T-helper 2 cell (primary cell): ENCODE measurements at regions not wholly inside any gene's neighbourhood (a gene's known extent, or its start where the extent isn't known, plus 50 kb on each side); places are given as distances from the start of the nearest gene placed in this dataset.
"Not testable (repeated sequence)": the region's sequence is repeated elsewhere in the genome, so short reads cannot be mapped to it uniquely, and the experiment has no call there.

Source experiments
- DNase-seq, 5 experiments: peaks; one replicate each; pipeline versions ENCODE4 v3.0.0 to v3.0.0-alpha.2; 2012 to 2022

GRCh38 chr21:9791453-9791852, 729.9 kb upstream of the TPTE start:
- not testable (repeated sequence) for DNase-seq

GRCh38 chr21:9795291-9795690, 726.1 kb upstream of the TPTE start:
- DNase-seq: not testable (repeated sequence)

- not testable (repeated sequence) for DNase-seq
Observed at GRCh38 chr21:9796293-9796692, 725.1 kb upstream of the TPTE start.

DNA sequence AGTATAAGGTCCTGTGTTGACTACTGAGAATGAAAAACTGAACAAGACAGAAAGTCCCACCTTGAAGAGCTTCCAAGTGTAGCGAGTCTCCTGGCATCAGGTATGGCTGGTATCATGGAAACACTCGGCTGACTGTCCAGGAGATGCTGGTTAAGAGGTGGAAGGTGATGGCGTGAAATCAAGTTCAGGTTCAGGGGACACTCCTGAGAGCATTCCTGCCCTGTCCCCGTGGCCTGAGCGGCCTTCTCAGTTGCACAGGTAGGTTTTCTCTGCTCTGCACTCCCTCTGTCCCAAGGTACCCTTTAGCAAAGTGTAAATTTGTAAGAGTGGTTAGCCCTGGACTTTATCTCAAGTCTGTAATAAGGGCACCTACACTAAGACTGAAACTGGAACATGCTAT, 713.7 kb upstream of the TPTE start:
- DNase-seq: not testable (repeated sequence)

DNA sequence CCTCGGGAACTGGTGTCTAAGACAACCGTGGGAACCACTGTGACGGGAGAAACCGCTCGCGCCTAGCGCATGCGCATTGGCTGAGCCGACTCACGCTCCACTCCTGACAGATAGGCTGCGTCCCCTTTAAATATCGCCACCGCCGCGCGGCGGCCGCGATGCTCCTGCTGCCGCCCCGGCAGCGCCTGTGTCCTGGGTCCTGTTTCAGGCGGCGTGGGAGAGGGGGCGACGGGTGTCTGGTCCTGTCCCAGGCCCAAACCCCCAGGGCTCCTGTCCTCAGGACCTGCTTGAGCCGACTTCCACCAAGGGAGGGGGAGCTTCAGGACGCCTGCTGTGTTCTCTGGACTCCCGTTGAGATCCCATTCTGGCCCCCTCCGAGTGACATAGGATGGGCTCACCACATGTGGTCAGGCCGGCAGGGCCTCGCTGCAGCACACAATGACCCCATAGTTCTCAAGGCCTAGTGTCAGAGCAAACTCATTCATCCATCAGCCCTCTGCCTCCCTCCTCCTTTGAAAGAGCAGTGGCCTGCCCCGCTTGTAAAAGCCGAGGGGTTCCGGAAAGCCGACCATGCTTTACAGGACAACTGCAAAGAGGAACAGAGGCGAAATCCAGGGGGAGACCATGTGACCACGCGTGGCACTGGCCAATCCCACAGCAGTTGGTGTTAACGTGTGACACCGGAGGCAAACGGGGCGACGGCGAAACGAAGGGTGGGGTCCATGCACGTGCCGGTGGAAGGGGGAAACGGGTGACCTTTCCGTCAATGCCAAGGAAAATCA, 710.0 kb upstream of the TPTE start:
- not testable (repeated sequence) for DNase-seq

GRCh38 chr21:9812507-9812906, 708.9 kb upstream of the TPTE start:
- DNase-seq: not testable (repeated sequence)

GRCh38 chr21:9813894-9814814, 707.2 kb upstream of the TPTE start:
- DNase-seq: not testable (repeated sequence)

GRCh38 chr21:9815181-9815789, 706.1 kb upstream of the TPTE start:
- not testable (repeated sequence) for DNase-seq

- not testable (repeated sequence) for DNase-seq
Observed at GRCh38 chr21:9816734-9817334, 704.5 kb upstream of the TPTE start.

DNA sequence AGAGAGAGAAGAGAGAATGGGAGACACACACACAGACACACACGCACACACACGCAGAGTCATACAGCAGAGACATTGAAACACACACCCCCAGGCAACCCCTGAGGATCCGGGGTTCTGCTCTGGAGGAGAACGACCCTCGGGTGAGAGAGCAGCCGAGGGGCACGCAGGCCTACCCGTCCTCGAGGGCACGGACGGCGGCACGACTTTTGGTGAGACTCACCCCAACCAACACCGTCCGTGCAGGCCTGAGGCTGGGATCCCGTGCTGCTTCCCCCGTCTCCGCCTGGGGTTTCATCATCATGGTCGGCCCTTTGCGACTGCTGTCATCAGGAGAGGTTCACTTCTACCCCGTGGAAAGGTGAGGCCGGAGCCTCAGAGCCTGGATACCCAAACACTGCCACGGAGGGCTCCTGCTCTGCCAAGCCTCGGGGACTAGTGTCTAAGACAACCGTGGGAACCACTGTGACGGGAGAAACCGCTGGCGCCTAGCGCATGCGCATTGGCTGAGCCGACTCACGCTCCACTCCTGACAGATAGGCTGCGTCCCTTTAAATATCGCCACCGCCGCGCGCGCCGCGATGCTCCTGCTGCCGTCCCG, 703.4 kb upstream of the TPTE start:
- not testable (repeated sequence) for DNase-seq

DNA sequence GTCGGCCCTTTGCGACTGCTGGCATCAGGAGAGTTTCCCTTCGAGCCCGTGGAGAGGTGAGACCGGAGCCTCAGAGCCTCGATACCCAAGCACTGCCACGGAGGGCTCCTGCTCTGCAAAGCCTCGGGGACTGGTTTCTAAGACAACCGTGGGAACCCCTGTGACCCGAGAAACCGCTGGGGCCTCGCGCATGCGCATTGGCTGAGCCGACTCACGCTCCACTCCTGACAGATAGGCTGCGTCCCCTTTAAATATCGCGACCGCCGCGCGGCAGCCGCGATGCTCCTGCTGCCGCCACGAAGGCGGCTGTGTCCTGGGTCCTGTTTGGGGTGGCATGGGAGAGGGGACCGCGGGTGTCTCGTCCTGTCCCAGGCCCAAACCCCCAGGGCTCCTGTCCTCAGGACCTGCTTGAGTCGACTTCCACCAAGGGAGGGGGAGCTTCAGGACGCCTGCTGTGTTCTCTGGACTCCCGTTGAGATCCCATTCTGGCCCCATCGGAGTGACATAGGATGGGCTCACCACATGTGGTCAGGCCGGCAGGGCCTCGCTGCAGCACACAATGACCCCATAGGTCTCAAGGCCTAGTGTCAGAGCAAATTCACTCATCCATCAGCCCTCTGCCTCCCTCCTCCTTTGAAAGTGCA, 701.7 kb upstream of the TPTE start:
- not testable (repeated sequence) for DNase-seq

DNA sequence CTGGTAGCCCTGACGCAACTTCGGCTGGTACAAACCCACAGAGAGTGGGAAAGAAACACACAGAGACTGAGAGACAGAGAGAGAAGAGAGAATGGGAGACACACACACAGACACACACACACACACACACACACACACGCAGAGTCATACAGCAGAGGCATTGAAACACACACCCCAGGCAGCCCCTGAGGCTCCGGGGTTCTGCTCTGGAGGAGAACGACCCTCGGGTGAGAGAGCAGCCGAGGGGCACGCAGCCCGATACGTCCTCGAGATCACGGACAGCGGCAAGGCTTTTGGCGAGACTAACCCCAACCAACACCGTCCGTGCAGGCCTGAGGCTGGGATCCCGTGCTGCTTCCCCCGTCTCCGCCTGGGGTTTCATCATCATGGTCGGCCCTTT, 700.8 kb upstream of the TPTE start:
- DNase-seq: not testable (repeated sequence)

GRCh38 chr21:9821472-9821871, 699.9 kb upstream of the TPTE start:
- not testable (repeated sequence) for DNase-seq

- DNase-seq: not testable (repeated sequence)
Observed at GRCh38 chr21:9822093-9822820, 699.1 kb upstream of the TPTE start.

DNA sequence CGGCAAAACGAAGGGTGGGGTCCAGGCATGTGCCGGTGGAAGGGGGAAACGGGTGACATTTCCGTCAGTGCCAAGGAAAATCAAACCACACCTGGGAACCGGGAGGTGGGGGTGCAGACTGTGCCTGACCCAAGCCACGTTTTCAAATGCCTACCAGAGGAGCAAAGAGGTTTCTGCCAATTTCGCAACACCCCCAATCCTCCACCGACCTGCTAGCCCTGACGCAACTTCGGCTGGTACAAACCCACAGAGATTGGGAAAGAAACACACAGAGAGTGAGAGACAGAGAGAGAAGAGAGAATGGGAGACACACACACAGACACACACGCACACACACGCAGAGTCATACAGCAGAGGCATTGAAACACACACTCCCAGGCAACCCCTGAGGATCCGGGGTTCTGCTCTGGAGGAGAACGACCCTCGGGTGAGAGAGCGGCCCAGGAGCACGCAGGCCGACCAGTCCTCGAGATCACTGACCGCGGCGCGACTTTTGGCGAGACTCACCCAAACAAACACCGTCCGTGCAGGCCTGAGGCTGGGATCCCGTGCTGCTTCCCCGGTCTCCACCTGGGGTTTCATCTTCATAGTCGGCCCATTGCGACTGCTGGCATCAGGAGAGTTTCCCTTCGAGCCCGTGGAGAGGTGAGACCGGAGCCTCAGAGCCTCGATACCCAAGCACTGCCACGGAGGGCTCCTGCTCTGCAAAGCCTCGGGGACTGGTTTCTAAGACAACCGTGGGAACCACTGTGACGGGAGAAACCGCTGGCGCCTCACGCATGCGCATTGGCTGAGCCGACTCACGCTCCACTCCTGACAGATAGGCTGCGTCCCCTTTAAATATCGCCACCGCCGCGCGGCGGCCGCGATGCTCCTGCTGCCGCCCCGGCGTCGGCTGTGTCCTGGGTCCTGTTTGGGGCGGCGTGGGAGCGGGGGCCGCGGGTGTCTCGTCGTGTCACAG, 697.9 kb upstream of the TPTE start:
- DNase-seq: peak in 3 of 5 experiments; percentile 19 to 38 (median 28)

DNA sequence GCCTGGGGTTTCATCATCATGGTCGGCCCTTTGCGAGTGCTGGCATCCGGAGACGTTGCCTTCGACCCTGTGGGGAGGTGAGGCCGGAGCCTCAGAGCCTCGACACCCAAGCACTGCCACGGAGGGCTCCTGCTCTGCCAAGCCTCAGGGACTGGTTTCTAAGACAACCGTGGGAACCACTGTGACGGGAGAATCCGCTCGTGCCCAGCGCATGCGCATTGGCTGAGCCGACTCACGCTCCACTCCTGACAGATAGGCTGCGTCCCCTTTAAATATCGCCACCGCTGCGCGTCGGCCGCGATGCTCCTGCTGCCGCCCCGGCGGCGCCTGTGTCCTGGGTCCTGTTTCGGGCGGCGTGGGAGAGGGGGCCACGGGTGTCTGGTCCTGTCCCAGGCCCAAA, 690.6 kb upstream of the TPTE start:
- not testable (repeated sequence) for DNase-seq

- not testable (repeated sequence) for DNase-seq
Observed at GRCh38 chr21:9832751-9833150, 688.6 kb upstream of the TPTE start.

GRCh38 chr21:9836547-9836946, 684.8 kb upstream of the TPTE start:
- DNase-seq: not testable (repeated sequence)

DNA sequence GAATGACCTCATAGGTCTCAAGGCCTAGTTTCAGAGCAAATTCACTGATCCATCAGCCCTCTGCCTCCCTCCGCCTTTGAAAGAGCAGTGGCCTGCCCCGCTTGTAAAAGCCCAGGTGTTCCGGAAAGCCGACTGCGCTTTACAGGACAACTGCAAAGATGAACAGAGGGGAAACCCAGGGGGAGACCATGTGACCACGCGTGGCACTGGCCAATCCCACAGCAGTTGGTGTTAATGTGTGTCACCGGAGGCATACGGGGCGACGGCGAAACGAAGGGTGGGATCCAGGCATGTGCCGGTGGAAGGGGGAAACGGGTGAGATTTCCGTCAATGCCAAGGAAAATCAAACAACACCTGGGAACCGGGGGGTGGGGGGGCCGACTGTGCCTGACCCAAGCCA, 684.4 kb upstream of the TPTE start:
- DNase-seq: peak in 1 of 5 experiments; percentile 30

DNA sequence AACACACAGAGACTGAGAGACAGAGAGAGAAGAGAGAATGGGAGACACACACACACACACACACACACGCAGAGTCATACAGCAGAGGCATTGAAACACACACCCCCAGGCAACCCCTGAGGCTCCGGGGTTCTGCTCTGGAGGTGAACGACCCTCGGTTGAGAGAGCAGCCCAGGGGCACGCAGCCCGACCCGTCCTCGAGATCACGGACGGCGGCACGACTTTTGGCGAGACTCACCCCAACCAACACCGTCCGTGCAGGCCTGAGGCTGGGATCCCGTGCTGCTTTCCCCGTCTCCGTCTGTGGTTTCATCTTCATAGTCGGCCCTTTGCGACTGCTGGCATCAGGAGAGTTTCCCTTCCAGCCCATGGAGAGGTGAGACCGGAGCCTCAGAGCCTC, 683.9 kb upstream of the TPTE start:
- not testable (repeated sequence) for DNase-seq
